Sigmoid colon (tissue), 6 donors: ENCODE measurements at regions not wholly inside any gene's neighbourhood (a gene's known extent, or its start where the extent isn't known, plus 50 kb on each side); places are given as distances from the start of the nearest gene placed in this dataset.

Source experiments
- DNase-seq: peaks from one replicate; pipeline ENCODE4 v3.0.0-alpha.2; 2019
- H3K27ac ChIP-seq, 4 donors: fragments of 200-600 bp; sonication (generic); one replicate each; pipeline ENCODE4 v1.5.1; 2016 to 2019; ENCODE audit warnings: mild to moderate bottlenecking in 1 of 4
- H3K27me3 ChIP-seq, 3 donors: fragments of 200-600 bp; sonication (generic); one replicate each; pipeline ENCODE4 v1.5.1; 2019; ENCODE audit warnings: mild to moderate bottlenecking in 1 of 3
- H3K36me3 ChIP-seq, 4 donors: fragments of 200-600 bp; sonication (generic); one replicate each; pipeline ENCODE4 v1.5.1; 2016 to 2019
- H3K4me1 ChIP-seq, 4 donors: fragments of 200-600 bp; sonication (generic); one replicate each; pipeline ENCODE4 v1.5.1; 2017 to 2019
- H3K4me3 ChIP-seq, 4 donors: fragments of 200-600 bp; sonication (generic); one replicate each; pipeline ENCODE4 v1.5.1; 2017 to 2019; ENCODE audit warnings: mild to moderate bottlenecking in 2 of 4, moderate library complexity in 1 of 4
- H3K9me3 ChIP-seq, 4 donors: fragments of 200-600 bp in 3 of 4; sonication (generic) in 3 of 4; one replicate each; pipeline versions ENCODE4 v1.5.1 to v1.6.1; 2013 to 2019
- CTCF ChIP-seq, 4 experiments: fragments of 450-650 bp in 3 of 4; fragments of 200-600 bp in 1 of 4; IDR thresholded peaks; one replicate each; pipeline ENCODE4 v1.5.1; 2016 to 2019; ENCODE audit warnings: antibody characterized with exemption in 4 of 4, mild to moderate bottlenecking in 3 of 4, moderate library complexity in 2 of 4
- EP300 ChIP-seq, 4 donors: sonication (generic); formaldehyde crosslinking; IDR thresholded peaks; one replicate each; pipeline ENCODE4 v1.6.1; 2017; ENCODE audit warnings: antibody characterized with exemption in 4 of 4
- POLR2A ChIP-seq, 2 donors: fragments of 450-650 bp; IDR thresholded peaks; one replicate each; pipeline ENCODE4 v1.6.1; 2016; ENCODE audit warnings: antibody characterized with exemption in 2 of 2, mild to moderate bottlenecking in 2 of 2, moderate library complexity in 2 of 2
- POLR2AphosphoS5 ChIP-seq, 4 donors: sonication (generic); formaldehyde crosslinking; IDR thresholded peaks; one replicate each; pipeline ENCODE4 v1.6.1; 2017; ENCODE audit warnings: antibody characterized with exemption in 4 of 4
- WGBS, 2 donors: extraction: QIAGEN DNeasy Blood & Tissue Kit; methylation state at CpG; one replicate each; pipeline ENCODE4 v1.1.7; 2013; 5-methylcytosine and 5-hydroxymethylcytosine counted together
- intact Hi-C: fragments of 100-400 bp; cut with DNase I; formaldehyde crosslinking; loops from one replicate; pipeline ENCODE4 v1.15.1; 2023
- donor health status: healthy with polysubstance abuse.
- donor health status: healthy.

GRCh38 chr12:115010324-115010995 is 326.5 kb upstream of the TBX3 start:
- DNase-seq, result no peak
- Histone ChIP-seq H3K4me1 (no peaks in the 10 kb centered on the region), H3K9me3 (no peaks in the 10 kb centered on the region), H3K27me3 (no peaks in the 10 kb centered on the region), H3K36me3 (no peaks in the 10 kb centered on the region), H3K4me3 (no peak overlapping the region), H3K27ac (no peak overlapping the region)
- no peak for TF ChIP-seq POLR2A (IDR thresholded peaks at IDR 0.05)
- no peak for TF ChIP-seq EP300 (IDR thresholded peaks at IDR 0.05)
- TF ChIP-seq CTCF (IDR thresholded peaks at IDR 0.05), result no peak
- no peak for TF ChIP-seq POLR2AphosphoS5 (IDR thresholded peaks at IDR 0.05)
- intact Hi-C loops, result no loop called here
- 90 to 95% methylated on average over 5 of the region's 5 CpGs for whole genome bisulfite sequencing, 2 donors

- 60 to 76% methylated on average over 3 of the region's 3 CpGs for WGBS, 2 donors
- no peaks in the 10 kb centered on the region for H3K27me3 ChIP-seq
- DNase-seq, result no peak
- H3K27ac ChIP-seq, result no peak overlapping the region
- intact Hi-C loops, result no loop called here
- no peaks in the 10 kb centered on the region for H3K4me1 ChIP-seq
- H3K36me3 ChIP-seq, result no peaks in the 10 kb centered on the region
- no peaks in the 10 kb centered on the region for H3K9me3 ChIP-seq
- H3K4me3 ChIP-seq, result no peak overlapping the region
- TF ChIP-seq CTCF (IDR thresholded peaks at IDR 0.05) (no peak), POLR2A (IDR thresholded peaks at IDR 0.05) (no peak), EP300 (IDR thresholded peaks at IDR 0.05) (no peak), POLR2AphosphoS5 (IDR thresholded peaks at IDR 0.05) (no peak)
These were observed 325.0 kb upstream of the TBX3 start for GRCh38 chr12:115008929-115009328.

GRCh38 chr12:115004470-115005146 is 320.6 kb upstream of the TBX3 start:
- no peak overlapping the region for H3K27ac ChIP-seq

GRCh38 chr12:115002434-115002833 is 318.5 kb upstream of the TBX3 start:
- no peaks in the 10 kb centered on the region for H3K4me1 ChIP-seq
- no peak for DNase-seq
- no peak overlapping the region for H3K4me3 ChIP-seq
- TF ChIP-seq POLR2AphosphoS5 (IDR thresholded peaks at IDR 0.05), result no peak
- no peak for TF ChIP-seq POLR2A (IDR thresholded peaks at IDR 0.05)
- no peak for TF ChIP-seq CTCF (IDR thresholded peaks at IDR 0.05)
- TF ChIP-seq EP300 (IDR thresholded peaks at IDR 0.05), result no peak
- H3K27me3 ChIP-seq, result no peaks in the 10 kb centered on the region
- no peak overlapping the region for H3K27ac ChIP-seq
- H3K36me3 ChIP-seq, result no peaks in the 10 kb centered on the region
- no peaks in the 10 kb centered on the region for H3K9me3 ChIP-seq
- intact Hi-C loops, result no loop called here
- 69 to 88% methylated on average over 11 of the region's 11 CpGs for WGBS, 2 donors

More at GRCh38 chr12:115004470-115005146, 320.6 kb upstream of the TBX3 start:
- Histone ChIP-seq H3K4me1 (no peaks in the 10 kb centered on the region), H3K36me3 (no peaks in the 10 kb centered on the region), H3K27me3 (no peaks in the 10 kb centered on the region), H3K9me3 (no peaks in the 10 kb centered on the region), H3K4me3 (no peak overlapping the region)
- 71 to 72% methylated on average over 6 of the region's 6 CpGs for whole genome bisulfite sequencing, 2 donors
- no peak for TF ChIP-seq EP300 (IDR thresholded peaks at IDR 0.05)
- no peak for TF ChIP-seq CTCF (IDR thresholded peaks at IDR 0.05)
- no peak for TF ChIP-seq POLR2AphosphoS5 (IDR thresholded peaks at IDR 0.05)
- TF ChIP-seq POLR2A (IDR thresholded peaks at IDR 0.05), result no peak
- intact Hi-C loops, result no loop called here
- DNase-seq, result no peak
